ENCODE measurements at regions not wholly inside any gene's neighbourhood (a gene's known extent, or its start where the extent isn't known, plus 50 kb on each side); places are given as distances from the start of the nearest gene placed in this dataset.
"Not testable (repeated sequence)": the region's sequence is repeated elsewhere in the genome, so short reads cannot be mapped to it uniquely, and the experiment has no call there.

- no peak for DNase-seq (ENCODE audit: low read depth in 3 of 3, low spot score in 1 of 3)
These were observed 213.4 kb upstream of the RASGEF1B start for GRCh38 chr4:81685104-81685503.

GRCh38 chr4:81684352-81684751, 212.6 kb upstream of the RASGEF1B start:
- DNase-seq (ENCODE audit: low read depth in 3 of 3, low spot score in 1 of 3): no peak

- no peak for DNase-seq (ENCODE audit: low read depth in 3 of 3, low spot score in 1 of 3)
These were observed 210.8 kb upstream of the RASGEF1B start for GRCh38 chr4:81682492-81682891.

- DNase-seq (ENCODE audit: low read depth in 3 of 3, low spot score in 1 of 3): no peak
These were observed 207.6 kb upstream of the RASGEF1B start for GRCh38 chr4:81679315-81679714.

- no peak for DNase-seq (ENCODE audit: low read depth in 3 of 3, low spot score in 1 of 3)
These were observed 207.1 kb upstream of the RASGEF1B start for GRCh38 chr4:81678801-81679200.

GRCh38 chr4:81676537-81676936, 204.8 kb upstream of the RASGEF1B start:
- no peak for DNase-seq (ENCODE audit: low read depth in 3 of 3, low spot score in 1 of 3)

- no peak for DNase-seq (ENCODE audit: low read depth in 3 of 3, low spot score in 1 of 3)
These were observed 204.2 kb upstream of the RASGEF1B start for GRCh38 chr4:81675791-81676393.

- no peak for DNase-seq (ENCODE audit: low read depth in 3 of 3, low spot score in 1 of 3)
These were observed 202.3 kb upstream of the RASGEF1B start for GRCh38 chr4:81673961-81674360.

- not testable (repeated sequence) for DNase-seq (ENCODE audit: low read depth in 3 of 3, low spot score in 1 of 3)
These were observed 196.6 kb upstream of the RASGEF1B start for GRCh38 chr4:81668328-81668727.

- DNase-seq (ENCODE audit: low read depth in 3 of 3, low spot score in 1 of 3): no peak
These were observed 195.8 kb upstream of the RASGEF1B start for GRCh38 chr4:81667539-81667938.

GRCh38 chr4:81666491-81666890, 194.8 kb upstream of the RASGEF1B start:
- no peak for DNase-seq (ENCODE audit: low read depth in 3 of 3, low spot score in 1 of 3)

- DNase-seq (ENCODE audit: low read depth in 3 of 3, low spot score in 1 of 3): no peak
These were observed 193.9 kb upstream of the RASGEF1B start for GRCh38 chr4:81665649-81666048.

- DNase-seq (ENCODE audit: low read depth in 3 of 3, low spot score in 1 of 3): no peak
These were observed 193.3 kb upstream of the RASGEF1B start for GRCh38 chr4:81665045-81665444.

GRCh38 chr4:81664079-81664478, 192.4 kb upstream of the RASGEF1B start:
- no peak for DNase-seq (ENCODE audit: low read depth in 3 of 3, low spot score in 1 of 3)

- no peak for DNase-seq (ENCODE audit: low read depth in 3 of 3, low spot score in 1 of 3)
These were observed 191.7 kb upstream of the RASGEF1B start for GRCh38 chr4:81663368-81663767.

- DNase-seq (ENCODE audit: low read depth in 3 of 3, low spot score in 1 of 3): no peak
These were observed 187.3 kb upstream of the RASGEF1B start for GRCh38 chr4:81659051-81659450.

GRCh38 chr4:81652069-81652478, 180.4 kb upstream of the RASGEF1B start:
- no peak for DNase-seq (ENCODE audit: low read depth in 3 of 3, low spot score in 1 of 3)

- no peak for DNase-seq (ENCODE audit: low read depth in 3 of 3, low spot score in 1 of 3)
These were observed 179.7 kb upstream of the RASGEF1B start for GRCh38 chr4:81651243-81651899.

GRCh38 chr4:81650606-81651242, 179.0 kb upstream of the RASGEF1B start:
- DNase-seq (ENCODE audit: low read depth in 3 of 3, low spot score in 1 of 3): no peak

GRCh38 chr4:81648576-81649275, 177.0 kb upstream of the RASGEF1B start:
- no peak for DNase-seq (ENCODE audit: low read depth in 3 of 3, low spot score in 1 of 3)

GRCh38 chr4:81647388-81647787, 175.7 kb upstream of the RASGEF1B start:
- no peak for DNase-seq (ENCODE audit: low read depth in 3 of 3, low spot score in 1 of 3)

- no peak for DNase-seq (ENCODE audit: low read depth in 3 of 3, low spot score in 1 of 3)
These were observed 170.8 kb upstream of the RASGEF1B start for GRCh38 chr4:81642543-81642942.
